NCI-H2029 (cell line): ENCODE measurements at regions not wholly inside any gene's neighbourhood (a gene's known extent, or its start where the extent isn't known, plus 50 kb on each side); places are given as distances from the start of the nearest gene placed in this dataset.

Experiments
- DNase-seq: peaks from one replicate; lab custom pipeline; 2025; lab: John Stamatoyannopoulos, UW

DNA sequence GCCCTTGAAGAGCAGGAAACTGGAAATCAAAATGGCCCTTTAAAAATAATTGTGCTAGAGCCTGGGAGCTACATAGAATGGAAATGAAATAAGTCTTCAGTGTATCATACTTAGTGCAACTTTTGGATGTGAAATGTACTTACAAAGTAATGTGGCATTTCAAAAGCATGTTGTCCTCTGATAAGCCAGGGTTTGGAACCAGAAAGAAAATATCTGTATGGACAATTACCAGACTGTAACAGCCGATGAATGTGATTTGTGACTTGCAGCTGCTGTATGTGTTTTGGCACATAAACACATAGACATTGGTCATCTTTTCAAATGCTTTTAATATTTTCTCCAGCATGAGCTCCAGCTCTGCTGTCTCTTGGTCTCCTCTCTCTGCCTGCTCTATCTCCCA is 546.4 kb downstream of the OMA1 start:
- DNase-seq, result no peak

DNA sequence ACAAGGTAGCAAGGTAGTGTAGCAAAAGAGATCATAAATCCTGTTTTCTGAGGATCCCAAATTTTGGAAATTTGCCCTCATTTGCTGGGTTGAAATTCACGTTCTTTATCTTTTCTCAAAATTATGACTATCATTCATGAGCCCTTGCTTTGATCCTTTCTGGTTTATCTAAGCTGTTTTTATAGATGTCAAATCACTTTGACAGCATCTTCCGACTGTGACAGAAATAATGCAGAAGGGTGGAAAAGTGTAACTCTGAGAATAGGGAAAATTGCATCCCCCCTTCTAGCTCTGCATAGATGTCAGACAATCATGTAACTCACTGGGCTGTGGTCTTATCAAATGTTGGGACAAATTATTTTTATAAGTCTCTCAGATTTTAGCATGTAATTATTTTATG is 550.1 kb downstream of the OMA1 start:
- DNase-seq, result no peak

DNA sequence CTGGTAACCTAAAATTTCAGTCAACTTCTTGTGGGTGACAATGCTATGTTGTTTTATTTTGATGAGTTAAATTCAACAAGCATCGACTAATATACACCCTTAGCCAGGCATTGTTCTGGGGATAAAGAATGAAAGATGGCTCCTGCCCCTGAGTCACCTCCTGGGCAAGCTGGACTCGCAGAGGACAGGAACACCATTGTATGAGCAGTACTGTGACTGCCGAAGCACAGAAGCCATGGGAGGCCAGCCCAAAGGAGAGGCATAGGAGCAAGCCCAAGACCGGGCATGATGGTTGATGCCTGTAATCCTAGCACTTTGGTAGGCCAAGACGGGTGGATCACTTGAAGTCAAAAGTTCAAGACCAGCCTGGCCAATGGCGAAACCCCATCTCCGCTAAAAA is 555.2 kb downstream of the OMA1 start:
- DNase-seq, result no peak

DNA sequence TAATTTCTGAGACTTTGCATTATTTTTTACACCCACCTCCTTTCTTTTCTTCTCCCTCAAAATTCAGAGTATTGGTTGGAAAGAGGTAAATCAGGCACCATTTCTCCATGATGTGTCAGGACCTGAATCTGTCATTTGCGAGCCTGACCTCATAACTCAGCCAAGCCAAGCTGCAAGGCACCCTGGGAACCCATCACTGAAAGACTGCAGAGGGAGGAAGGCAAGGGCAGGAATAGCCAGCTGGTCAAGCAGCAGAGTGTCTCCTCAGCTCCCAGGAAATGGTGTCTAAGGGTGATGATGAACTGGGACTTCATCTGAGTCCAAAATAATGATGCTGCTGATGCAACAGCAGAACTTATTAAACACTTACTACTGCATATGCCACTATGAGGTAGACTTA is 556.6 kb downstream of the OMA1 start:
- DNase-seq, result no peak

DNA sequence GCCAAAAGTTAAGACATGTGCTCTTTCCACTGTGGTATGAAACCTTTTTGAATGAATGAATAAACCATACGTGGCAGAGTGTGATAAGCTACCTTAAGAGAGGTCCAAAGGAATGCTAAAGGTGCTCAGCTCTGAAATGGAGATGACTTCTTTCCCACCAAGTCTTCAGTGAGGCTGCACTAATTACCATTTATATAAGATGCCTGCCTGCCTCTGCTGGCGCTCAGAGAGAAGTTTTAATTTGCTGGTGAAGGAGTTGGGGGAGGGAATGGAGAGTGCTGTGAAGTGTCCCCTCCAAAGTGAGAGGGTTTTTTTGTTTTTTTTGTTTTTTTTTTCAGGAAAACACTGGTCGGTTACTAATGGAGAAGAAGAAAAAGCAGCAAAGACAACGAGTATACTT is 559.0 kb downstream of the OMA1 start:
- no peak for DNase-seq

DNA sequence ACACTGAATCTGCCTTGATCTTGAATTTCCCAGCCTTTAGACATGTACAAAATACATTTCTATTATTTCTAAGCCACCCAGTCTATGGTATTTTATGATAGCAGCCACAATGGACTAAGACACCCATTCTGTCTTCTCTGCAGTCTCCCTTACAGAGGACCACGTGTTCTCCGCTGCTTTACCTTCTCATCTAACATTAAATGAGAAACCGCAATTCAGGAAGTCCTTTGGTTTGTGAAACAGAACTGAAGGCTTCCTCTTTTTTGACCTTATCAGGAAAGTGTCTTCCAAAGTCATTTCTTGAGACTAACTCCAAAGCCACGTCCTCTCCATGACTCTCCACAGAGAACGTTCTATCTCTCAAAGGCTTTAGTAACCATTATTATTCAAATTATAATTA is 560.1 kb downstream of the OMA1 start:
- DNase-seq, result no peak

DNA sequence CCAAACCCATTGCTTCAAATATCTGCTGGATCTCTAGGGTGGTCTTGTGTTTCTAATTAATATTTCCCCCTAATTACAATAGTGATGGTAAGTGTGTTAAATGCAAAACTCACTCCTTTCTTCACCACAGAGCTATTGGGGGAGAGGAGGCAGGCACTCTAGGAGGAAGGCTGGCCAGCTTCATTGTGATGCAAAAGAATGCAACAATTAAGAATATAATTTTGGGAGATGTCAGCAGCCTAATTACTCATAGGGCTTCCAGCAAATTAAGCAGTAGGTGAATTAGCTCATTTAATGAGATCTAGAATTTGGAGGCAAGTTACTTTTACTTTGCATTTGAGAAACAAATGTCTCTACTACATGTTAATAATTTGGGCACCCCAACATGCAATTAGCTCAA is 560.4 kb upstream of the DAB1 start:
- DNase-seq, result no peak

DNA sequence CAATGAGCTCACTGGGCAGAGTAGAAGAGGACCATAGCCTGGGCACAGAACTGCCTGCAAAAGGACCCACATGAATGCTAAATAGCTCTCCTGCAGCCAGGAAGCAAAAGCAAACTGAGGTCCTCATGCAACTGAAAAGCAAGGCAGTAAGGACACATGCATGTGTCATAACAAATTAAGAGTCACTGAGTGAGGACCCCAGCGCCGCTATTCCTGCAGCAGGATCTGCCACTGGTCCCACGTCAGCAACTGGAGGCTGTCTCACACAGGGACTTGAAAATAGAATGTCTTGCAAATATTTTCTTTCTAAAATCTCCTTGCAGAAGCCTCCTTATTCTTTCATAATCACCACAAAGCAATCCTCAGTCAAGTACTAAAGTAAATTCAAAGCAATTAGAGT is 559.6 kb upstream of the DAB1 start:
- no peak for DNase-seq

DNA sequence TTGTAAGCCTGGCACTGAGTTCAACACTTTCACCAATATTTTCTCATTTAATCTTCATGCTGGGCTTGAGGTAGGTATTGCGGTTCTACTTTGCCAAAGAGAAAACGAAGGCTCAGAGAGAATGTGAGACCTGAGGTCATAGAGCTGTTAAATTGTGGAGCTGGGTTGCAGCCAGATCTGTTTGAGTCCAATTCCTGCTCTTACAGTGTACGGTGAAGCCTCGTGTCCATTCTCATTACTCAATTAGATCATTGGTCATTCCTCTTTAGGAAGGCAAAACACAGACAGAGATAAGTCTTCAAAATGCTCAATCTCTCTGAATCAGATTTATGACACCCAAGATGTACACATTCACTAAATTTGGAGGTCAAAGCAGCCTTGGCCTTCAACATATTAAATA is 559.0 kb upstream of the DAB1 start:
- DNase-seq, result no peak

DNA sequence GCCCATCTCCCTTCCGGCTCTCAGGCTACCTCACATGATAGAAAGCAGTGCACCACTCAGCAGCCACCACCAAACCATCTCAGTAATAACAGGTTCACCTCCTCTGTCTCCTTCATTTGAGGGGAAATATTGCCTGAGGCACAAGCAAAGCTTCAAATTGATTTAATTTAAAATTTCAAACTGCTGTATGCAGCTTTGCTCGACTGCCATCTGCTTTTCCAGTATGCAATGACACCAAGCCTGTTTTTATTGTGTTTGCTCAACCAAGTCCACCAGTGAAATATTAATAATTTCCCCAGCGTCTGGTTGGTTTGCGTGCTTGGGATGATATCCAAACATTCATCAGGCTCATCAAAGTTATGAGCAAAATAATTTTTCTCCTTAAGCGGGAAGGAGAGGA is 552.4 kb upstream of the DAB1 start:
- no peak for DNase-seq

DNA sequence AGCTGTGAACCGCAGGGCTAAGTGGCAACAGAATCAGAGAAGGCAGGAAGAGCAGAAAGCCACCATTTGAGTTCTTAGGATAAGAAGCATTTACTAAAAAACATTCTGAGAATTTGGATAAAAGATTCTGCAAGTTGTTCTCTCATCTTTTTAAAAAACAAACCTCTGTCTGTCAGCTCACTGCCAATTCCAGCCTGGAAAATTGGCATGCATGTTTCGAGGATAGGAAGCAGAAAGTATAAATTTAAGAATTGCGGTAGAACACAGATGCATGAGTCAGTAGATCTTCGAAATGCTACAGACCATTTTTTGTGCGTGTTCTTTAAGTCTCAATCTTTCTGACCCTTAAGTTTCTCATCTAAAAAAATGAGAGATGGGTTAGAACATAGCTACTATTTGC is 544.5 kb upstream of the DAB1 start:
- no peak for DNase-seq

DNA sequence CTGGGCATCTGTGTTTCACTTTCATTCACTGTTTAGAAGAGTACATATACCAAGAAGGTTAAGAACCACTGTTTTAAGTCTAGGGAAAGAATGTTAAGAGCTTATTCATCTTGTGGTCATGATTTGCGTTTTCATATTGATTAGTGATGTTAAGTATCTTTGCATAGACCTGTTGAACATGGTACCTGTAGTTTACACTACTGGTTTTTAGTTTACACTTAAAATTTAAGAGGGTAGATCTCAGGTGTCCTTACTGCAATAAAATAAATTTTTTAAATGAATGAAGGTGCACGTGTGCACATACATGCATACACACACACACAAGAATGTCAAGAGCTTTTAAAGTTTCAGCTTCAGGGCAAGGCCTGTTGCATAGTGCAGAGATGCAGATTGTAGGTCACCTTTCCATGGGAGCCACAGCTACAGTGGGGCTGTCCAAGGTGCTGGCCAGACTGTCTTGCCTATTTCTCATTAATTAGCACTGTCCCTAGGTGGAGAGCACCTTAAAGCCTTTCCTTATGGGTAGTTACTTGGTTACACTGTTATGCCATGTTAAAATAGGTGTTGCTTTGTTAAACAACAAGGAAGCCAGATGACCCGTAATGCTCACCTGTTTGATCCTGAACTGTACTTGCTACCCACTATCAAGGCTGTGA is 543.0 kb upstream of the DAB1 start:
- no peak for DNase-seq

DNA sequence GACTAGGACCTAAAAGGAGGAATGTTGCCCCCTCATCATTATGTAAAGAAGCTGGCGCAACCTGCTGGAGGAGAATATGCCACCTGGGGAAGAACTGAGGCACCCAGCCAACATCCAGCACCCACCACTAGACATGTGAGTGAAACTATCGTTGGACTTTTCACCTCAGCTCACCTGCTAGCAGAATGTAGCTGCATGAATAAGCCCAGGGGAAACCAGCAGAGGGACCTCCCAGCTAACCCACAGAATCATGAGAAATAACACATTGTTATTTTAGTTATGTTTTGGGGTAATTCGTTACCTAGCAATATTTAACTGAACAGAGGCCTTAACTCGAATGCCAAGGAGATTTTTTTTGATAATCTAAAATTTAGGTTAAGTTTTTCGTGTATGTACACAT is 542.5 kb upstream of the DAB1 start:
- no peak for DNase-seq

DNA sequence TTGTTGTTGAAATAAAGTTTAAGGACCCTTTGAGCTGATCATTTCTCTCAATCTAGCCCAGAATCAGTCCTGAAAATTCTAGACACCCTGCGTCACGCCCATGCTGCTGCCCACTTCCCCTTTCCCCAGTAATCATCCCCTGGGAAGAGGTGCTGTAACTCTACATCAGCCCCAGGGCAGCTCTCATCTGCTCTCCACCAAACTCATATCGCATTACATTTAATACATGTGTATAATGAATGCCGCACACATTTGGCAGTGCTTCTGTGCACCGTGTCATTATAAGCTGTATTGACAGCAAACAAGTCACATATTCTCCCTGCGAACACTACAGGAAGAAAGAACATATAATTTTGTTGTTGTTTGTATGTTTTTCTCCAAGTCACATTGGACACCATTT is 539.7 kb upstream of the DAB1 start:
- DNase-seq, result peak; percentile 72

DNA sequence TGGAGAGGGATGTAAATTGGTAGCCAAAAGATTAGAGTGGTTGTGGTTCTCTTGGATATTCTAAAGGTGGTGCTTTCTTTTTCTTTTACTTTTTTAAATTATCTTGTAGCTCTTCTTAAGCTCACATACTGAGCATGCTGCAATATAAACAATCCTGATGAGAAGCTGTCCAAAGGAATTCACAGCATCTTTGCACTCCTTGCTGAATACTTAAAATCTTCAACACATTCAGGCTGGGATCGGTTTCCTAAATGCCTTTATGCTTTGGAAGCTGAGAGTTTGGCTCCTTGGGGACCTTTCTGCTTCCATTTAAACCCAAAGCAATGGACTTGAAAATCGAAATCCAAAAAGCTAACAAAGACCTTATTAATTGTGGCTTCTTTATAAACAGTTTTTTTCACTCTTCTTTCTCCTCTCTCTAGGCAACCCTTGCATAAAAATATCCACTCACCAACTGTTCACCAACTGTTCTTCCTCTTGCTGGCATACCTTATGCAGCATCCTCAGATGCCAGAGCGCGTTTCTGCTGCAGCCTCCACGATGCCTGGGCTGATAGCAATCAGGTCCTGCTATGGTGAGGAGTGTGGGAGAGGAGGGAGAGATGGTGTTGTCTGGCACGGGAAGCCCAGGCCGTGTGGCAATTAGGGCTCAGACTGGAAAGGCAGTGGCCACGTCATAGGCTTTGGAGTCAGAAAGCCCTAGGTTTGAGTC is 535.8 kb upstream of the DAB1 start:
- DNase-seq, result no peak

DNA sequence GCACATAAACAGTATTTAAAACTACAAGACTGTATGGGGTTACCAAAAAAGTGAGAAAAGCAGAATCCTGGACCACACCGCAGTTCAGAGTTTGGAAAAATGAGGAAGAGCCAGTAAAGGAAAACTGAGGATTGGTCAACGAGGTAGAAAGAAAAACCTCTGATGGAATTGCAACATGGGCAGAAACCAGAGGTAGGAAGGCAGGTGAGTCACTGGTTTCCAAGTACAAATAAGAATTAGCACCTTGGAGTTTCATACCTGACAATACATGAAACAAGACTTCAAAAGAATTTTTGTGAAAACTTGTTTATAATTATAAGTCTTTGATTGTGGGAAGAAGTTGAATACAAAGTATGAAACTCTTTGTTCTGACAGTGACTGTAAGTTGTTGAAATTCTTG is 533.7 kb upstream of the DAB1 start:
- DNase-seq, result no peak

DNA sequence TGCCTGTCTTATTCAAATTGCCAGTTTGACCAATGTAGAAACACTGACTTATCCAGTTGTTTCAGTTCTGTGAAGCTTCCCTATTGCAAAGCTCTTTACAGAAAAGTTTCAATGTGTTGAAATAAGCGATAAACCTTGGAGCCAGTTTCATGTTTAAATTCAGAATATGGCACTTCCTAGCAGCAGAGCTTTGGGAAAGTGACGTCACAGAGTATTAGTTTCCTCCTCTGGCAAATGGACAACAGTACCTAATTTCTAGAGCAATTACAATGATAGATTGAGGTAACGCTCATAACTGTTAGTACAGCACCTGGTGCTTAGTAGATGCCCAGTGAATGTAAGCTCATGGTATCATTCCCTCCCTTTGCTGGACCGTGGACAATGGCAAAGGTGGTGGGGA is 527.5 kb upstream of the DAB1 start:
- no peak for DNase-seq

DNA sequence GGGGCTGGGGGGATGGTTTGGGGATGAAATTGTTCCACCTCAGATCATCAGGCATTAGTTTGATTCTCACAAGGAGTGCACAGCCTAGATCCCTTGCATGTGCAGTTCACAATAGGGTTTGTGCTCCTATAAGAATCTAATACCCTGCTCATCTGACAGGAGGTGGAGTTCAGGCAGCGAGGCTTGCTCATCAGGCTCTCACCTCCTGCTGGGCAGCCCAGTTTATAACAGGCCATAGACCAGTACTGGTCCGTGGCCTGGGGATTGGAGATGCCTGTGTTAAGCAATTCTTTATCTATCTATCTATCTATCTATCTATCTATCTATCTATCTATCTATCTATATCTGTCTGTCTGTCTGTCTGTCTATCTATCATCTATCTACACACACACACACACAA is 525.3 kb upstream of the DAB1 start:
- no peak for DNase-seq

DNA sequence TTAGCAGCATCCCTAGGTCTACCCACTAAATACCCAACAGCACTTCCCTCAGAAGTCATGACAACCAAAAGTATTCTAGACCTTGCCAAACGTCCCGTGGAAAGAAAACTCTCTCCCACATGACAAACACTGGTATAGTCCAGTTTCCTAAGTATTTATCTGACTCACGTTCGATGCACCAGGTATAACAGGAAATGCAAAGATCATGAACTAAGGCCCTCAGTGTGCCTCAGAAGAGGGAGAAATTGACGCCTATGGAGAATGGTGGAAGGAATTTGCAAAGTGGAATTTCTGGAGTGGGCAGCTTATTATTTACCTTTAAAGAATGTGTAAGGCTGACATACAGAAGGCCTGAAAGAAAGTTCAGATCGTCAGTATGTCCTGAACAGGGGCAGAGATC is 523.6 kb upstream of the DAB1 start:
- no peak for DNase-seq

DNA sequence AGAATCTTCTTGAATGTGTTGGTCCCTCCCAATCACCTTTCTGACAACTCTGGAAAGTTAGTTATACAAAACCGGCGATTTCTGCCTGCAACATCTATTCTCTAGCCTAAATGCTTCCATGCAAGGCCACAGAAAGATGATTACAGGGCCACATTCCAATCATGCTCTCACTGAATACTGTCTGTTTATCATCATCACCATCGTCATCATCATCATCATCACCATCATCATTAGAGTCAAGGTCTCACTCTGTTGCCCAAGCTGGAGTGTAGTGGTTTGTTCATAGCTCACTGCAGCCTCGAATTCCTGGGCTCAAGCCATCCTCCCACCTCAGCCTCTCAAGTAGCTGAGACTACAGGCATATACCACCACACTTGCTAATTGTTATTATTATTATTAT is 521.2 kb upstream of the DAB1 start:
- DNase-seq, result no peak

DNA sequence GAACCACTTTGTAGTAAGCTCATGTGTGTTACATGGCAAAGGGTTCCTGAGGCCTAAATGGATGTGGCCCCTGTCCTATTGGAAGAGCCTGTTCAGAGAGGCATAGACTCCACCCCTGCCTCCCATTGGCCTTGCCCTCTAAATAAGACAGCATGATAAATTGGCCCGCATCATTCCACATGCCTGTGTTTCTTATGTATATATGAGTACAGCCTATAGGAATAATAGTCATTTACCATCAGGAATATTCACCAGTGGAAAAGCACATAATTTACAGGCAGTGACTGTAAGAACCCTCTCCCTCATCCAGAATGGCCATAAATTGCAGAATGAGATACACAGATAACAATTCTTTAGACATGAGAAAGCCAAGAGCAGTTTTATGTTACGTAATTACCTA is 519.5 kb upstream of the DAB1 start:
- no peak for DNase-seq

DNA sequence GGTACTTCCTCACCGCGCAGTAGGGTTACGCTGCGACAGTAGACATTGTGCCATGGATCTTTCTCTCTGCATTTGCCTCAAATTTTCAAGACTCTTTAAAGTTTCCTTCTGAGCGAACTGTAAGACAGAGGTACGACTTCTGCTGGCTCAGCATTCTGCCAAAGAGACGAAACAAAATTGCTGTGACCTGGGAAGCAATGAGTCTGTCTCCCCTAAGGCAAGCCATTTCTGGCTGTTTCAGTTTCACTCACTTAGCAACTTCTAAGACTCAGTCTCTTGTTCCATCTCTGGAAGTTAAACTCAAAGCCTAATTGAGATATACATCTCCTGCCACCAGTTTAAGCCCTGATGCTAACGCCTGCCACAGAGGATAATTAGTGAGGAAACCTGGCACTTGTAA is 510.9 kb upstream of the DAB1 start:
- no peak for DNase-seq

DNA sequence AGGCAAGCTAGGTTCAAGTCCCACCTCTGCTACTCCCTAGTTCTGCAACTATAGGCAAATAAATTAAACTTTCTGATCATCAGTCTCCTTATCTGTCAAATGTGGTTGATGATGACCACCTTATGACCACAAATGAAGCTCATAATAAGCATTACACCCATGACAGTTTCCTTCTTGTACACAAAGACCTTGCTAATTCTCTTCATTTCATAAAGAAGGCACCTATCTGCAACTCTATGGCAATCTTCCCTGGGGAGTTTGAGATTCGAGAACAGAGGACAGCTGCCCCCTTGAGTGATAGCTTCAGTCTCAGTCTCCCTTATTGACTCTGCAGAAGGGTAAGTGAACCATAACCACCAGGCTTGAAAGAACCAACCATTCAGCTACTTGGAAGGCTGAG is 503.1 kb upstream of the DAB1 start:
- no peak for DNase-seq

DNA sequence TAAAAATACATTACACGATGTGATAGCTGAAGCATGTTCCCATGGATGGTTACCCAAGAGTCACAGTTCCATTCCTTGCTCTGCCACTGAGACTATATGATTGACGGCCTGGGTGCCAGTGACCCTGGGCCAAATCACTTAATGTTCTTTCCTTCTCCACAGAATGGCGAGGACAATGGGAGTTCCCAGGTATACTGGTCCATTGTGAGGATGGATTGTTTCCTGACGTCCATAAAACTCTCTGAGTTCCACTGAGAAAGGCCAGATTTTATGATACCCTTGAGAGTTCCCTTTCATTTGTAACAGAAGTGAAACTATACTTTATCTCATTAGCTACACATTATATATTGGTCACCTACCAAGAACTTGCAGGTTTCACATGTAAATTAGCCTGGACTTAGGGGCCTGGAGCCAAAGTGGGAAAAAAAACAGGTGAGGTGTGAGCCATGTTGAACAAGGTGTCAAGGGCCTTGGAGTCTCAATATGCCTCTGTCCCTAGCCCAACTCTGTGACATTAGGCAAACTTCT is 502.2 kb upstream of the DAB1 start:
- no peak for DNase-seq
